ENCODE measurements at regions not wholly inside any gene's neighbourhood (a gene's known extent, or its start where the extent isn't known, plus 50 kb on each side); places are given as distances from the start of the nearest gene placed in this dataset.

DNA sequence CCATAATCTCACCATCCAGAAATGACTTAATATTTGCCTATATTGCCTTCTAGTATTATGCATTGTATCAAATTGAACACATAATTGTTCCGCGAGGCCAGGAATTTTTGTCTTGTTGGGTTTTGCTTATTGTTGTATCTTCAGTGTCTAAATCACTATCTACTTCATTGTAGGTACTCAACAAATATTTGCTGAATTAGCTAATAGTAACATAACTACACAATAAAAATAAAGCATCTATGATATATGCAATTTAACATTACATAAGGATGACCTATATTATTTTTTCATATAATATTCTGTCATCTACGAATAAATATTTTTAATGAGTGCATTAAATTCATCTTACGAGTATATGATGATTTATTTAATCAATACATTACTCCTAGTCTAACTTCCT, 656.3 kb downstream of the ETNK1 start:
- Histone ChIP-seq H3K4me3 (ENCODE audit: low read depth, low read length) (no peak overlapping the region), H3K27ac (ENCODE audit: extremely low read depth, low read depth, low read length) (no peak overlapping the region), H3K9me3 (ENCODE audit: control insufficient read depth, insufficient read depth, low read depth, low read length) (no peaks in the 10 kb centered on the region), H3K4me1 (ENCODE audit: control insufficient read depth, insufficient read depth, low read length) (no peaks in the 10 kb centered on the region), H3K36me3 (ENCODE audit: control insufficient read depth in 2 of 2, insufficient read depth in 1 of 2, low read length in 2 of 2) (no peaks in the 10 kb centered on the region)
- ChIA-PET POLR2A (no interaction called here), CTCF (interaction anchor here (0.6 kb wide), 2 partner anchors 280 to 954 kb away, joined by 3 to 4 read pairs; no protein-coding TSS in a partner anchor)
- TF ChIP-seq, protein P1, sequence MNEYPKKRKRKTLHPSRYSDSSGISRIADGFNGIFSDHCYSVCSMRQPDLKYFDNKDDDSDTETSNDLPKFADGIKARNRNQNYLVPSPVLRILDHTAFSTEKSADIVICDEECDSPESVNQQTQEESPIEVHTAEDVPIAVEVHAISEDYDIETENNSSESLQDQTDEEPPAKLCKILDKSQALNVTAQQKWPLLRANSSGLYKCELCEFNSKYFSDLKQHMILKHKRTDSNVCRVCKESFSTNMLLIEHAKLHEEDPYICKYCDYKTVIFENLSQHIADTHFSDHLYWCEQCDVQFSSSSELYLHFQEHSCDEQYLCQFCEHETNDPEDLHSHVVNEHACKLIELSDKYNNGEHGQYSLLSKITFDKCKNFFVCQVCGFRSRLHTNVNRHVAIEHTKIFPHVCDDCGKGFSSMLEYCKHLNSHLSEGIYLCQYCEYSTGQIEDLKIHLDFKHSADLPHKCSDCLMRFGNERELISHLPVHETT (tag by site-specific recombination; IDR thresholded peaks at IDR 0.05), result no peak
- TF ChIP-seq, protein P2, sequence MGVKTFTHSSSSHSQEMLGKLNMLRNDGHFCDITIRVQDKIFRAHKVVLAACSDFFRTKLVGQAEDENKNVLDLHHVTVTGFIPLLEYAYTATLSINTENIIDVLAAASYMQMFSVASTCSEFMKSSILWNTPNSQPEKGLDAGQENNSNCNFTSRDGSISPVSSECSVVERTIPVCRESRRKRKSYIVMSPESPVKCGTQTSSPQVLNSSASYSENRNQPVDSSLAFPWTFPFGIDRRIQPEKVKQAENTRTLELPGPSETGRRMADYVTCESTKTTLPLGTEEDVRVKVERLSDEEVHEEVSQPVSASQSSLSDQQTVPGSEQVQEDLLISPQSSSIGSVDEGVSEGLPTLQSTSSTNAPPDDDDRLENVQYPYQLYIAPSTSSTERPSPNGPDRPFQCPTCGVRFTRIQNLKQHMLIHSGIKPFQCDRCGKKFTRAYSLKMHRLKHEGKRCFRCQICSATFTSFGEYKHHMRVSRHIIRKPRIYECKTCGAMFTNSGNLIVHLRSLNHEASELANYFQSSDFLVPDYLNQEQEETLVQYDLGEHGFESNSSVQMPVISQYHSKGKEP (tag by site-specific recombination; IDR thresholded peaks at IDR 0.05), result no peak
- TF ChIP-seq ZNF169 (tag by site-specific recombination; IDR thresholded peaks at IDR 0.05) (no peak), ZNF302 (tag by site-specific recombination; IDR thresholded peaks at IDR 0.05; ENCODE audit: low read depth) (no peak), ZNF692 (tag by site-specific recombination; IDR thresholded peaks at IDR 0.05) (no peak), BCL11B (tag by site-specific recombination; IDR thresholded peaks at IDR 0.05; ENCODE audit: low read depth) (no peak), ZNF776 (tag by site-specific recombination; IDR thresholded peaks at IDR 0.05; ENCODE audit: borderline replicate concordance) (no peak), SP7 (tag by site-specific recombination; IDR thresholded peaks at IDR 0.05) (no peak), ZNF292 (tag by site-specific recombination; IDR thresholded peaks at IDR 0.05; ENCODE audit: borderline replicate concordance, low read depth) (no peak)
- TF ChIP-seq, protein P3, sequence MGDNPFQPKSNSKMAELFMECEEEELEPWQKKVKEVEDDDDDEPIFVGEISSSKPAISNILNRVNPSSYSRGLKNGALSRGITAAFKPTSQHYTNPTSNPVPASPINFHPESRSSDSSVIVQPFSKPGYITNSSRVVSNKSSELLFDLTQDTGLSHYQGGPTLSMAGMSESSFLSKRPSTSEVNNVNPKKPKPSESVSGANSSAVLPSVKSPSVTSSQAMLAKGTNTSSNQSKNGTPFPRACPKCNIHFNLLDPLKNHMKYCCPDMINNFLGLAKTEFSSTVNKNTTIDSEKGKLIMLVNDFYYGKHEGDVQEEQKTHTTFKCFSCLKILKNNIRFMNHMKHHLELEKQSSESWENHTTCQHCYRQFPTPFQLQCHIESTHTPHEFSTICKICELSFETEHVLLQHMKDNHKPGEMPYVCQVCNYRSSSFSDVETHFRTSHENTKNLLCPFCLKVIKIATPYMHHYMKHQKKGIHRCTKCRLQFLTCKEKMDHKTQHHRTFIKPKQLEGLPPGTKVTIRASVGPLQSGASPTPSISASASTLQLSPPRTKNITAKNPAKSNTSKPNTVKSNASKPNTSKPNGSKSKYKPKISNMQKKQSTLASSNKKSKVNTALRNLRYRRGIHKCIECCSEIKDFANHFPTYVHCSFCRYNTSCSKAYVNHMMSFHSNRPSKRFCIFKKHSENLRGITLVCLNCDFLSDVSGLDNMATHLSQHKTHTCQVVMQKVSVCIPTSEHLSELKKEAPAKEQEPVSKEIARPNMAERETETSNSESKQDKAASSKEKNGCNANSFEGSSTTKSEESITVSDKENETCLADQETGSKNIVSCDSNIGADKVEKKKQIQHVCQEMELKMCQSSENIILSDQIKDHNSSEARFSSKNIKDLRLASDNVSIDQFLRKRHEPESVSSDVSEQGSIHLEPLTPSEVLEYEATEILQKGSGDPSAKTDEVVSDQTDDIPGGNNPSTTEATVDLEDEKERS (tag by site-specific recombination; IDR thresholded peaks at IDR 0.05), result no peak

DNA sequence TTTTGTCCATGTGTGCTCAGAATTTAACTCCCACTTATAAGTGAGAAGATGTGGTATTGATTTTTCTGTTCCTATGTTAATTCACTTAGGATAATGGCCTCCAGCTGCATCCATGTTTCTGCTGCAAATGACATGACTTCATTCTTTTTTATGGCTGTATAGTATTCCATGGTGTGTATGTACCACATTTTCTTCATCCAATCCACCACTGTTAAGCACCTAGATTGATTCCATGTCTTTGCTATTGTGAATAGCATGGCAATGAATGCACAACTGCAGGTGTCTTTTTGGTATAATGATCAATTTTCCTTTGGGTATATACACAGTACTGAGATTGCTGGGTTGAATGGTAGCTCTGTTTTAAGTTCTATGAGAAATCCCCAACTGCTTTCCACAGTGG, 657.7 kb downstream of the ETNK1 start:
- peak; percentile 23; the same call in 1 of the 2 replicates for TF ChIP-seq ZNF146 (tag by site-specific recombination; IDR thresholded peaks at IDR 0.05)
- TF ChIP-seq, protein P4, sequence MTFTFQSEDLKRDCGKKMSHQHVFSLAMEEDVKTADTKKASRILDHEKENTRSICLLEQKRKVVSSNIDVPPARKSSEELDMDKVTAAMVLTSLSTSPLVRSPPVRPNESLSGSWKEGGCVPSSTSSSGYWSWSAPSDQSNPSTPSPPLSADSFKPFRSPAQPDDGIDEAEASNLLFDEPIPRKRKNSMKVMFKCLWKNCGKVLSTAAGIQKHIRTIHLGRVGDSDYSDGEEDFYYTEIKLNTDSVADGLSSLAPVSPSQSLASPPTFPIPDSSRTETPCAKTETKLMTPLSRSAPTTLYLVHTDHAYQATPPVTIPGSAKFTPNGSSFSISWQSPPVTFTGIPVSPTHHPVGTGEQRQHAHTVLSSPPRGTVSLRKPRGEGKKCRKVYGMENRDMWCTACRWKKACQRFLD (tag by site-specific recombination; IDR thresholded peaks at IDR 0.05), result no peak
- TF ChIP-seq, protein P5, sequence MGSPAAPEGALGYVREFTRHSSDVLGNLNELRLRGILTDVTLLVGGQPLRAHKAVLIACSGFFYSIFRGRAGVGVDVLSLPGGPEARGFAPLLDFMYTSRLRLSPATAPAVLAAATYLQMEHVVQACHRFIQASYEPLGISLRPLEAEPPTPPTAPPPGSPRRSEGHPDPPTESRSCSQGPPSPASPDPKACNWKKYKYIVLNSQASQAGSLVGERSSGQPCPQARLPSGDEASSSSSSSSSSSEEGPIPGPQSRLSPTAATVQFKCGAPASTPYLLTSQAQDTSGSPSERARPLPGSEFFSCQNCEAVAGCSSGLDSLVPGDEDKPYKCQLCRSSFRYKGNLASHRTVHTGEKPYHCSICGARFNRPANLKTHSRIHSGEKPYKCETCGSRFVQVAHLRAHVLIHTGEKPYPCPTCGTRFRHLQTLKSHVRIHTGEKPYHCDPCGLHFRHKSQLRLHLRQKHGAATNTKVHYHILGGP (tag by site-specific recombination; IDR thresholded peaks at IDR 0.05), result no peak
- TF ChIP-seq PBX3 (CRISPR knock-in tag; IDR thresholded peaks at IDR 0.05), result no peak
- no peak for TF ChIP-seq SCRT2 (tag by site-specific recombination; IDR thresholded peaks at IDR 0.05)
- no peak for TF ChIP-seq ZSCAN16 (tag by site-specific recombination; IDR thresholded peaks at IDR 0.05)
- TF ChIP-seq, protein P6, sequence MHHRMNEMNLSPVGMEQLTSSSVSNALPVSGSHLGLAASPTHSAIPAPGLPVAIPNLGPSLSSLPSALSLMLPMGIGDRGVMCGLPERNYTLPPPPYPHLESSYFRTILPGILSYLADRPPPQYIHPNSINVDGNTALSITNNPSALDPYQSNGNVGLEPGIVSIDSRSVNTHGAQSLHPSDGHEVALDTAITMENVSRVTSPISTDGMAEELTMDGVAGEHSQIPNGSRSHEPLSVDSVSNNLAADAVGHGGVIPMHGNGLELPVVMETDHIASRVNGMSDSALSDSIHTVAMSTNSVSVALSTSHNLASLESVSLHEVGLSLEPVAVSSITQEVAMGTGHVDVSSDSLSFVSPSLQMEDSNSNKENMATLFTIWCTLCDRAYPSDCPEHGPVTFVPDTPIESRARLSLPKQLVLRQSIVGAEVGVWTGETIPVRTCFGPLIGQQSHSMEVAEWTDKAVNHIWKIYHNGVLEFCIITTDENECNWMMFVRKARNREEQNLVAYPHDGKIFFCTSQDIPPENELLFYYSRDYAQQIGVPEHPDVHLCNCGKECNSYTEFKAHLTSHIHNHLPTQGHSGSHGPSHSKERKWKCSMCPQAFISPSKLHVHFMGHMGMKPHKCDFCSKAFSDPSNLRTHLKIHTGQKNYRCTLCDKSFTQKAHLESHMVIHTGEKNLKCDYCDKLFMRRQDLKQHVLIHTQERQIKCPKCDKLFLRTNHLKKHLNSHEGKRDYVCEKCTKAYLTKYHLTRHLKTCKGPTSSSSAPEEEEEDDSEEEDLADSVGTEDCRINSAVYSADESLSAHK (tag by site-specific recombination; IDR thresholded peaks at IDR 0.05), result no peak
- CTCF ChIA-PET, result interaction anchor here (0.6 kb wide), 1 partner anchor 1714 kb away, joined by 3 read pairs; no protein-coding TSS in a partner anchor
- H3K9me3 ChIP-seq (ENCODE audit: control insufficient read depth, insufficient read depth, low read depth, low read length), result no peaks in the 10 kb centered on the region
- no peaks in the 10 kb centered on the region for H3K36me3 ChIP-seq (ENCODE audit: control insufficient read depth in 2 of 2, insufficient read depth in 1 of 2, low read length in 2 of 2)
- no peak overlapping the region for H3K27ac ChIP-seq (ENCODE audit: extremely low read depth, low read depth, low read length)
- POLR2A ChIA-PET, result no interaction called here
- no peak overlapping the region for H3K4me3 ChIP-seq (ENCODE audit: low read depth, low read length)
- H3K4me1 ChIP-seq (ENCODE audit: control insufficient read depth, insufficient read depth, low read length), result no peaks in the 10 kb centered on the region
